Ascending aorta (tissue), 2 donors: ENCODE measurements at regions not wholly inside any gene's neighbourhood (a gene's known extent, or its start where the extent isn't known, plus 50 kb on each side); places are given as distances from the start of the nearest gene placed in this dataset.
A peak's percentile ranks its signal among the peaks of the same experiment; 100 is the strongest.

Experiments used
- DNase-seq, 2 donors: peaks; one replicate each; pipeline ENCODE4 v3.0.0-alpha.2; 2019; ENCODE audit warnings: low spot score in 2 of 2
- H3K27ac ChIP-seq, 2 donors: fragments of 200-600 bp; sonication (generic); one replicate each; pipeline ENCODE4 v1.5.1; 2016 to 2017; ENCODE audit warnings: mild to moderate bottlenecking in 1 of 2
- H3K27me3 ChIP-seq: fragments of 200-600 bp; sonication (generic); one replicate; pipeline ENCODE4 v1.5.1; 2017
- H3K36me3 ChIP-seq, 2 donors: fragments of 200-600 bp; sonication (generic); one replicate each; pipeline ENCODE4 v1.5.1; 2016
- H3K4me1 ChIP-seq, 2 donors: fragments of 200-600 bp; sonication (generic); one replicate each; pipeline ENCODE4 v1.5.1; 2016 to 2017; ENCODE audit warnings: mild to moderate bottlenecking in 1 of 2
- H3K4me3 ChIP-seq, 2 donors: fragments of 200-600 bp; sonication (generic); one replicate each; pipeline ENCODE4 v1.5.1; 2016 to 2017; ENCODE audit warnings: mild to moderate bottlenecking in 1 of 2
- H3K9me3 ChIP-seq, 2 donors: fragments of 200-600 bp; sonication (generic); one replicate each; pipeline ENCODE4 v1.5.1; 2016
- CTCF ChIP-seq, 3 experiments: fragments of 200-600 bp in 2 of 3; fragments of 450-650 bp in 1 of 3; sonication (generic) in 2 of 3; IDR thresholded peaks; one replicate each; pipeline ENCODE4 v1.5.1; 2016 to 2019; ENCODE audit warnings: antibody characterized with exemption in 3 of 3, mild to moderate bottlenecking in 1 of 3, moderate library complexity in 1 of 3
- intact Hi-C: fragments of 100-400 bp; cut with DNase I; formaldehyde crosslinking; loops from one replicate; pipeline ENCODE4 v1.15.1; 2023

- intact Hi-C loops: loop anchor here (5.0 kb wide), 1 partner anchor 110 kb away; the partner anchor contains the start of gene LIMCH1
- peaks cover 16 to 61% of the 10 kb centered on the region in 2 donors for H3K4me1 ChIP-seq
- peak overlapping the region; percentile 73 to 78 for H3K27ac ChIP-seq
- no peaks in the 10 kb centered on the region for H3K36me3 ChIP-seq
- DNase-seq: no peak
- no peak for TF ChIP-seq CTCF (IDR thresholded peaks at IDR 0.05)
- H3K27me3 ChIP-seq: no peaks in the 10 kb centered on the region
- H3K4me3 ChIP-seq: no peak overlapping the region
- no peaks in the 10 kb centered on the region for H3K9me3 ChIP-seq
These were observed 110.6 kb upstream of the LIMCH1 start for GRCh38 chr4:41427306-41427882.

GRCh38 chr4:41427931-41428600 lies 109.9 kb upstream of the LIMCH1 start:
- intact Hi-C loops: loop anchor here (5.0 kb wide), 1 partner anchor 109 kb away; the partner anchor contains the start of gene LIMCH1
- H3K9me3 ChIP-seq: no peaks in the 10 kb centered on the region
- no peak for DNase-seq
- no peaks in the 10 kb centered on the region for H3K27me3 ChIP-seq
- peak overlapping the region; percentile 73 to 78 for H3K27ac ChIP-seq
- H3K4me1 ChIP-seq: peaks cover 17 to 67% of the 10 kb centered on the region in 2 donors
- no peak for TF ChIP-seq CTCF (IDR thresholded peaks at IDR 0.05)
- peak overlapping the region in 1 of 2 donors; percentile 34 for H3K4me3 ChIP-seq
- H3K36me3 ChIP-seq: no peaks in the 10 kb centered on the region

GRCh38 chr4:41428601-41429279 lies 109.2 kb upstream of the LIMCH1 start:
- H3K4me1 ChIP-seq: peaks cover 17 to 68% of the 10 kb centered on the region in 2 donors
- peak overlapping the region; percentile 7 to 34 for H3K4me3 ChIP-seq
- H3K36me3 ChIP-seq: no peaks in the 10 kb centered on the region
- H3K27me3 ChIP-seq: no peaks in the 10 kb centered on the region
- intact Hi-C loops: loop anchor here (5.0 kb wide), 1 partner anchor 109 kb away; the partner anchor contains the start of gene LIMCH1
- H3K9me3 ChIP-seq: no peaks in the 10 kb centered on the region
- no peak for TF ChIP-seq CTCF (IDR thresholded peaks at IDR 0.05)
- peak overlapping the region; percentile 73 to 78 for H3K27ac ChIP-seq
- DNase-seq: no peak

GRCh38 chr4:41429280-41429669 lies 108.7 kb upstream of the LIMCH1 start:
- Histone ChIP-seq H3K4me3 (no peak overlapping the region), H3K27ac (peak overlapping the region; percentile 73 to 78), H3K27me3 (no peaks in the 10 kb centered on the region), H3K4me1 (peaks cover 17 to 62% of the 10 kb centered on the region in 2 donors), H3K36me3 (no peaks in the 10 kb centered on the region), H3K9me3 (no peaks in the 10 kb centered on the region)
- no peak for TF ChIP-seq CTCF (IDR thresholded peaks at IDR 0.05)
- no peak for DNase-seq
- intact Hi-C loops: loop anchor here (5.0 kb wide), 1 partner anchor 108 kb away; the partner anchor contains the start of gene LIMCH1

- DNase-seq: no peak
- Histone ChIP-seq H3K27me3 (no peaks in the 10 kb centered on the region), H3K27ac (peak overlapping the region; percentile 73 to 78), H3K36me3 (no peaks in the 10 kb centered on the region), H3K4me3 (peak overlapping the region in 1 of 2 donors; percentile 24), H3K4me1 (peaks cover 17 to 58% of the 10 kb centered on the region in 2 donors), H3K9me3 (no peaks in the 10 kb centered on the region)
- intact Hi-C loops: loop anchor here (5.0 kb wide), 4 partner anchors 68 to 227 kb away; no protein-coding TSS in a partner anchor
- TF ChIP-seq CTCF (IDR thresholded peaks at IDR 0.05): no peak
These were observed 107.2 kb upstream of the LIMCH1 start for GRCh38 chr4:41430792-41431191.
